Adrenal gland (tissue), 9 donors: ENCODE measurements at regions not wholly inside any gene's neighbourhood (a gene's known extent, or its start where the extent isn't known, plus 50 kb on each side); places are given as distances from the start of the nearest gene placed in this dataset.

ENCODE experiments used
- DNase-seq, 7 donors: peaks; one replicate each; pipeline ENCODE4 v3.0.0-alpha.2; 2019 to 2020
- H3K27ac ChIP-seq, 5 donors: fragments of 200-600 bp; sonication (generic) in 4 of 5; 1 replicate in 3 of 5; 2 replicates in 2 of 5; pipeline versions ENCODE4 v1.5.1 to v1.8.0; 2016 to 2020; ENCODE audit warnings: mild to moderate bottlenecking in 1 of 5
- H3K27me3 ChIP-seq: fragments of 200-600 bp; 2 replicates; pipeline ENCODE4 v1.8.0; 2021
- H3K36me3 ChIP-seq, 2 donors: fragments of 200-600 bp; replicated peaks in 1 of 2; 1 replicate in 1 of 2; 2 replicates in 1 of 2; pipeline versions ENCODE4 v1.5.1 to v1.8.0; 2018 to 2022
- H3K4me1 ChIP-seq, 2 donors: fragments of 200-600 bp; replicated peaks in 1 of 2; 1 replicate in 1 of 2; 2 replicates in 1 of 2; pipeline versions ENCODE4 v1.5.1 to v1.8.0; 2018 to 2021
- H3K4me3 ChIP-seq, 4 donors: fragments of 200-600 bp; sonication (generic) in 3 of 4; one replicate each; pipeline ENCODE4 v1.5.1; 2016 to 2018
- H3K9me3 ChIP-seq, 3 donors: fragments of 200-600 bp; sonication (generic) in 1 of 3; replicated peaks in 1 of 3; 1 replicate in 2 of 3; 2 replicates in 1 of 3; pipeline versions ENCODE4 v1.5.1 to v1.8.0; 2016 to 2021
- CTCF ChIP-seq, 6 experiments: fragments of 450-650 bp in 4 of 6; fragments of 200-600 bp in 2 of 6; sonication (generic) in 1 of 6; IDR thresholded peaks; 1 replicate in 5 of 6; 2 replicates in 1 of 6; pipeline versions ENCODE4 v1.5.1 to v1.8.0; 2016 to 2021; ENCODE audit warnings: antibody characterized with exemption in 6 of 6, mild to moderate bottlenecking in 2 of 6, moderate library complexity in 1 of 6
- POLR2A ChIP-seq, 2 donors: fragments of 450-650 bp; IDR thresholded peaks; one replicate each; pipeline ENCODE4 v1.6.1; 2017; ENCODE audit warnings: antibody characterized with exemption in 2 of 2, mild to moderate bottlenecking in 2 of 2, moderate library complexity in 1 of 2
- WGBS, 4 donors: extraction: QIAGEN DNeasy Blood & Tissue Kit in 2 of 4; methylation state at CpG; one replicate each; pipeline versions ENCODE4 v1.1.5 to v1.1.7; 2013 to 2017; 5-methylcytosine and 5-hydroxymethylcytosine counted together
- intact Hi-C, 2 donors: fragments of 100-400 bp; cut with DNase I; formaldehyde crosslinking; loops; one replicate each; pipeline versions ENCODE4 v1.14.1 to v1.15.0; 2022 to 2023
- donor health status: healthy with polysubstance abuse.
- donor health status: Bipolar disorder and iron deficiency.
- donor health status: DM: yes; HTN: yes; CAD: no.
- donor health status: DM: no; HTN: no; CAD: no.
- donor health status: DM: no; HTN: no; CAD: no.

DNA sequence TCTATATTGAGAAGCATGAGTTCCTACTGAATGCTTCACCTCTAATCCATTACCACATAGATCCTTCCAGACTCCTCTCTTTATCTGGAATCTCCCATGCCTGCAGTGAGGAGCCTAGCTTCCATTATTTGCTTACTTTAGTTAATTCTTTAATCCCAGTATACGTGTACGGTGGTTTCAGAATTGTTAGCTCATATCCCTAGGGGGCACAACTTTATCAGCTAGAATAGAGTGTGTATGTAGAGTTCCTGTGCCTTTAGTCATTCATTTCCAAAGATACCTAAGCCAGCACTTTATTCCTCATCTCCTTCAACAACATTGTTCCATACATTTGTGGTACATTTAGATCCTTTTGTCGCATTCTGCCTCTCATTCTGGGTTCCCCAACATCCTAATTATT, 226.0 kb downstream of the TJP1 start:
- H3K36me3 ChIP-seq, result no peaks in the 10 kb centered on the region
- intact Hi-C loops, result no loop called here
- no peak overlapping the region for H3K4me3 ChIP-seq
- 48 to 73% (median 61%) methylated on average over 3 of the region's 3 CpGs for WGBS, 4 donors
- H3K4me1 ChIP-seq, result no peaks in the 10 kb centered on the region
- no peak overlapping the region for H3K27ac ChIP-seq
- DNase-seq, result no peak
- H3K27me3 ChIP-seq, result peaks cover 3% of the 10 kb centered on the region
- no peaks in the 10 kb centered on the region for H3K9me3 ChIP-seq
- no peak for TF ChIP-seq POLR2A (IDR thresholded peaks at IDR 0.05)
- no peak for TF ChIP-seq CTCF (IDR thresholded peaks at IDR 0.05)

GRCh38 chr15:29593629-29594028, 228.6 kb downstream of the TJP1 start:
- no peak for TF ChIP-seq CTCF (IDR thresholded peaks at IDR 0.05)
- no peak for TF ChIP-seq POLR2A (IDR thresholded peaks at IDR 0.05)
- Histone ChIP-seq H3K36me3 (no peaks in the 10 kb centered on the region), H3K4me1 (no peaks in the 10 kb centered on the region), H3K27me3 (peaks cover 3% of the 10 kb centered on the region), H3K4me3 (no peak overlapping the region), H3K9me3 (no peaks in the 10 kb centered on the region), H3K27ac (no peak overlapping the region)
- intact Hi-C loops, result no loop called here
- no peak for DNase-seq
- WGBS, 4 donors, result 78 to 96% (median 90%) methylated on average over 1 of the region's 1 CpG

DNA sequence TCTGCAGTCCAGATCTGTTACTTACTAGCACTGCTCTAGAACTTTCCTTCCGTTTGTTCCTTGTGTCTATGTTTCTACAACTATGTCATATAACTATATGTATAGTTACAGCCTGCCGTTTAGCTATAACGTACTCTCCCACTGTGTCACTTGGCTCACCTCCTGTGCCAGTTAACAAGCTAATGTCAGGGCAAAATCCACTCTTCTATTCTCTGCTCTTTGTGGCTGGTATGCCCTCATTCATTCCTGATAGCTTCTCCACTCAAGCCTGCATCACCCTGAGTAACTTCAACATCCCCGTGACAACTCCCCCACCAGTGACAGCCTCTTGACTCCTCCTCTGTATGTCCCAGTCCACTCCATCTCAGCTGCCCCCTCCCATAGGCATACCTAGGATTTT, 229.2 kb downstream of the TJP1 start:
- intact Hi-C loops, result no loop called here
- no peak overlapping the region for H3K4me3 ChIP-seq
- no peaks in the 10 kb centered on the region for H3K9me3 ChIP-seq
- no peak for DNase-seq
- peaks cover 3% of the 10 kb centered on the region for H3K27me3 ChIP-seq
- 55 to 65% (median 63%) methylated on average over 4 of the region's 4 CpGs for WGBS, 4 donors
- no peak for TF ChIP-seq CTCF (IDR thresholded peaks at IDR 0.05)
- no peaks in the 10 kb centered on the region for H3K36me3 ChIP-seq
- H3K27ac ChIP-seq, result no peak overlapping the region
- no peaks in the 10 kb centered on the region for H3K4me1 ChIP-seq

DNA sequence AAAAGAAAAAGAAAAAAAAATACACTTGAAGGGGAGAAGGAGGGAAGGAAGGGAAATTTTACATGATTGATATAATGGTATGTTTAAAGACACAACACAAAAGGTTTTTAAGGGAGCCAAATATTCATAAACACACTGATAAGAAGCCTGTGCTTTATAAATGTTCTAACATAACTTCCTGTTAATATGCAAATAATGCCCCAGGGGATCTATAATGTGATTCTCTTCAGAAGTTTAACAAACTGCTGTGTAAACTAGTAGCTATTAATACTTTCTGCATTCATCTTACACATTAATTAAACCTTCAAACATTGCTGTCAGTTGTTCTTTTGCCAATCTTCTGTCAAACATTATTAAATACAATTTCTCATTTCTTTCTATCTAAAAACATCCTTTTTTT, 231.6 kb downstream of the TJP1 start:
- Histone ChIP-seq H3K9me3 (no peaks in the 10 kb centered on the region), H3K4me1 (no peaks in the 10 kb centered on the region), H3K27me3 (peaks cover 3% of the 10 kb centered on the region), H3K36me3 (no peaks in the 10 kb centered on the region), H3K27ac (no peak overlapping the region), H3K4me3 (no peak overlapping the region)
- DNase-seq, result no peak
- intact Hi-C loops, result no loop called here
- TF ChIP-seq CTCF (IDR thresholded peaks at IDR 0.05), result no peak
- no peak for TF ChIP-seq POLR2A (IDR thresholded peaks at IDR 0.05)
